ENCODE measurements at regions not wholly inside any gene's neighbourhood (a gene's known extent, or its start where the extent isn't known, plus 50 kb on each side); places are given as distances from the start of the nearest gene placed in this dataset.

DNA sequence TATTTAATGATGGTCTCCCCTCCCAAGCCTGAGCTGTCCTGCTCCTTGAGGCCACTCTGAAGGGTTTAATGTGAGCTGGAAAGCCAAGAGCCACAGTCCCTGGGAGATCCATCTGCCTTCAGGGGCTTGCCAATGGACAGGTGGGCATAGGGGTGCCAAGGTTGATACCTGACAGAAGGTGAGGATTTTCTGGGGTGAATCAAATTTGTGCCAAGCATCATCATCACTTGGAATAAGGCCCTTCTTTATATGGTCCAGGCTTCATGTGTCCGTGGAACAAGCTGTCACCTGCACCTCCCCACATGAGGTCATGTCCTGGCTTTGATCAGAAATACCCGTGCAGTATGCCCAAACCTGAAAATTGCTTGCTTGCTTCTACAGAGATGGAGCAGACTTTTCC lies 71.9 kb upstream of the CTNNB1 start:
- TF ChIP-seq, protein P1, sequence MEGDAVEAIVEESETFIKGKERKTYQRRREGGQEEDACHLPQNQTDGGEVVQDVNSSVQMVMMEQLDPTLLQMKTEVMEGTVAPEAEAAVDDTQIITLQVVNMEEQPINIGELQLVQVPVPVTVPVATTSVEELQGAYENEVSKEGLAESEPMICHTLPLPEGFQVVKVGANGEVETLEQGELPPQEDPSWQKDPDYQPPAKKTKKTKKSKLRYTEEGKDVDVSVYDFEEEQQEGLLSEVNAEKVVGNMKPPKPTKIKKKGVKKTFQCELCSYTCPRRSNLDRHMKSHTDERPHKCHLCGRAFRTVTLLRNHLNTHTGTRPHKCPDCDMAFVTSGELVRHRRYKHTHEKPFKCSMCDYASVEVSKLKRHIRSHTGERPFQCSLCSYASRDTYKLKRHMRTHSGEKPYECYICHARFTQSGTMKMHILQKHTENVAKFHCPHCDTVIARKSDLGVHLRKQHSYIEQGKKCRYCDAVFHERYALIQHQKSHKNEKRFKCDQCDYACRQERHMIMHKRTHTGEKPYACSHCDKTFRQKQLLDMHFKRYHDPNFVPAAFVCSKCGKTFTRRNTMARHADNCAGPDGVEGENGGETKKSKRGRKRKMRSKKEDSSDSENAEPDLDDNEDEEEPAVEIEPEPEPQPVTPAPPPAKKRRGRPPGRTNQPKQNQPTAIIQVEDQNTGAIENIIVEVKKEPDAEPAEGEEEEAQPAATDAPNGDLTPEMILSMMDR (IDR thresholded peaks at IDR 0.05): no peak

DNA sequence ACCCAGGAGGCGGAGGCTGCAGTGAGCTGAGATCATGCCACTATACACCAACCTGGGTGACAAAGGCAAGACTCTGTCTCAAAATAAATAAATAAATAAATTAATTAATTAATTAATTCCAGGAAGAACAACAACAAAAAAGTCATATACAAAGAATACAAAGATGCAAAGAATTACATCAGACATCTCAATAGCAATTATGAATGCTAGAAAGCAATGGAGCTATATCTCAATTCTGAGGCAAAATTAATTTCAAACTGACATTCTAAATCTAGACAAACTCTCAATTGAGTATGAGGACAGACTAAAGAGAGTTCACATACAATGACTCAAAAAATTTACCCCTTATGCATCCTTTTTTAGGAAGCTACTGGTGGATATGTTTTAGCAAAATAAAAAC lies 69.6 kb upstream of the CTNNB1 start:
- TF ChIP-seq, protein P1 (IDR thresholded peaks at IDR 0.05): no peak

DNA sequence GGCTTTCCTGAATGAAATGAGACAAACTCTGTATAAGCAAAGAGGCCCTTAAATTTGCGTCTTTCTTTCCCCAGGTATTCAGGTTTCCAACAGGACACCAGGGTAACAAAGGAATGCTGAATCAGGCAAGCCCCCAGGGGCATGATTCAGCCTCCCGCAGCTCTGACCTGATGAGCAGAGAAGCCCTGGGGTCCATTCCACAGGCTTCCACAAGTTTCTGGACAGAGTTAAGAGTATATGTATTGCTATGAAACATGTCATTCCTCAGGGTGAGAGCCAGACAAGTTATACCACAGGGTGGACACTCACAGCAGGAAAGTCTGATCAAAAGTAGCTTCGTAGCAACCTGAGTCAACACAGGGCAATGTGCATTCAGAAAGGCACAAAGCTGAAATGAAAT lies 68.1 kb upstream of the CTNNB1 start:
- TF ChIP-seq, protein P1 (IDR thresholded peaks at IDR 0.05): no peak

- TF ChIP-seq, protein P1 (IDR thresholded peaks at IDR 0.05): no peak
Measured at GRCh38 chr3:41137686-41138111, 61.6 kb upstream of the CTNNB1 start.

DNA sequence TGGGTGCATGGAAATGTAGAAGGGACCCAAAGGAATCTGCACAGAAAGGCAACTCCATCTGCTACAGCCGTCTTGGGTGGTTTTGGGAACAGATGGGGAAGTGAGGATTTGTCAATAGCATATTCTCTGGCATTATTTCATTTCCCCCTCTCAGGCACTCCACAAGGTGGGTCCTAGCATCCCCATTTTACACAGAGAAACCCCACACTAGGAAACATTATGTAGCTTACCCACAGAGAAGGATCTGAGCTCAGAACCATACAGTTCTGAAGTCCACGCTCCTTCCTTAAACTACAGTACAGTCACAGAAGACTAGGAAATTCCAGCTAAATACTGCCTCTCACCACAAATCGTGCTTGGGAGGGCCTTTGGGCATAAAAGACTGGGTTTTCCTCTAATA lies 61.2 kb upstream of the CTNNB1 start:
- TF ChIP-seq, protein P1 (IDR thresholded peaks at IDR 0.05): no peak

GRCh38 chr3:41138601-41139000 lies 60.7 kb upstream of the CTNNB1 start:
- TF ChIP-seq, protein P1 (IDR thresholded peaks at IDR 0.05): no peak

GRCh38 chr3:41140242-41140641 lies 59.1 kb upstream of the CTNNB1 start:
- TF ChIP-seq, protein P1 (IDR thresholded peaks at IDR 0.05): no peak

DNA sequence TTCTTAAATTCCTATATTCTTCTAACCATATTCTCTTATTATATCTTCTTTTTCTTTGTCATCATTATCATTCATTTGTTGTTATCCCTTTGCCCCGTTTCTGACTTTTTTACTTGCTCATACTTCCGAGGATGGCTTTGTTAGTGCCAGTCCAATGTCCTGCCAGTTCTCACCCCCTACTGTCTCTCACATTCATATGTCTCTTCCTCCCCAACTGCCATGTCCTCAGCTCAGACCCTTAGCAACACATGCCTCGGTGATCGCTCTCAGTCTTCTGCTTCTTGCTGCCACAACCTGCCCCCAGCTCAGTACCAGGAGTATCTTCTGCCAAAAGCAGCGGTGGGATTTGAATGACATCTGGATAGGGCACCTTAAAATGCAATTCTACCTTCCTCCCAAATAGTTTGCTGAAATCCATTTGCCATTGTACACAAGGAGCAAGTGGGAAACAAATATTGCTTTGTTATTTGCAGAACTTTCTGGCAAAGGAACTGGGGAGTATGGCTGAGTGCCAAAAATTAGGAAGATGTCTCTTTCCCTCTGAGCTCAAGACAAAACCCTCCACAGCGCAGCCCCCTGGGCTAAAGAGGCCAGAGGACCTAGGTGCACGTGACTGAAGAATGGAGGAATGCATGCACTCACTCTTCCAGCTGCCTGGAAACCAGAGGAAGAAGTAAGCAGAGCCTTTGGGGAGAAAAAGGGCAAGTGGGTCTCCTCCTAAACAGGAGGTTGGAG lies 57.7 kb upstream of the CTNNB1 start:
- TF ChIP-seq, protein P1 (IDR thresholded peaks at IDR 0.05): no peak

All from LNCAP (cell line).